HepG2 (cell line): ENCODE measurements at regions not wholly inside any gene's neighbourhood (a gene's known extent, or its start where the extent isn't known, plus 50 kb on each side); places are given as distances from the start of the nearest gene placed in this dataset.

ENCODE experiments used
- ATAC-seq: fragments of 200-7000 bp; cut with Tn5 transposase; 3 replicates; pipeline ENCODE4 v1.9.1; 2020; ENCODE audit warnings: mild to moderate bottlenecking, moderate library complexity
- BruUV-seq: library from RNA; stranded (reverse); fragments of 400-500 nt; replicated peaks from 2 replicates; lab custom pipeline; 2021; lab: Mats Ljungman, UMichigan
- CTCF ChIA-PET: fragments of 300-600 bp; formaldehyde crosslinking; extraction: SDS; loops from one replicate; lab custom pipeline; 2021; ENCODE audit warnings: low total read pairs, inconsistent platforms, low intra/inter-chr PET ratio; lab: Yijun Ruan, JAX
- POLR2A ChIA-PET: fragments of 350-600 bp; sonication (Branson Sonifier 250); formaldehyde crosslinking; loops from one replicate; lab custom pipeline; 2020; ENCODE audit warnings: antibody characterized with exemption, inconsistent platforms; lab: Yijun Ruan, JAX
- DNase-seq: peaks from one replicate; pipeline ENCODE4 v3.0.0-alpha.2; 2015; ENCODE audit warnings: low spot score
- FAIRE-seq: peaks from 3 replicates; lab custom pipeline; 2011; peaks lifted over from hg19 to GRCh38; lab: Jason Lieb, UNC
- H2AFZ ChIP-seq: one replicate; pipeline ENCODE4 v1.6.1; 2011; ENCODE audit warnings: low read length, inconsistent platforms
- H3K27ac ChIP-seq: fragments of 300-600 bp; 3 replicates; pipeline ENCODE4 v1.8.0; 2011; ENCODE audit warnings: mixed run types, mild to moderate bottlenecking, mixed read lengths, low read length, inconsistent platforms; ENCODE audit not compliant: insufficient read depth; ENCODE audit errors: extremely low read length
- H3K27me3 ChIP-seq, 2 experiments: fragments of 200-600 bp in 1 of 2; 2 replicates in 1 of 2; 3 replicates in 1 of 2; pipeline versions ENCODE4 v1.6.0 to v1.8.0; 2011; ENCODE audit warnings: low read length in 2 of 2, mild to moderate bottlenecking in 2 of 2, moderate library complexity in 2 of 2, inconsistent platforms in 1 of 2; ENCODE audit not compliant: insufficient read depth in 2 of 2, control insufficient read depth in 1 of 2
- H3K36me3 ChIP-seq, 2 experiments: fragments of 200-600 bp in 1 of 2; replicated peaks in 1 of 2; 2 replicates in 1 of 2; 3 replicates in 1 of 2; pipeline versions ENCODE4 v1.5.1 to v1.8.0; 2011; ENCODE audit warnings: low read length in 2 of 2, inconsistent platforms in 1 of 2; ENCODE audit not compliant: insufficient read depth in 2 of 2, control insufficient read depth in 1 of 2
- H3K4me1 ChIP-seq: 2 replicates; pipeline ENCODE4 v1.5.1; 2012; ENCODE audit warnings: low read length, inconsistent platforms; ENCODE audit not compliant: insufficient read depth
- H3K4me2 ChIP-seq: 2 replicates; pipeline ENCODE4 v1.6.0; 2011; ENCODE audit warnings: low read depth, low read length, inconsistent platforms
- H3K4me3 ChIP-seq, 3 experiments: fragments of 200-600 bp in 1 of 3; sonication (generic), shearing (Covaris generic) in 1 of 3; replicated peaks in 1 of 3; 2 replicates each; pipeline ENCODE4 v1.5.1; 2011 to 2016; ENCODE audit warnings: low read length in 3 of 3, inconsistent platforms in 2 of 3, low read depth in 2 of 3, mild to moderate bottlenecking in 2 of 3, control low read depth in 1 of 3, mixed read lengths in 1 of 3; ENCODE audit not compliant: insufficient read depth in 1 of 3
- H3K79me2 ChIP-seq: one replicate; pipeline ENCODE4 v1.6.1; 2011; ENCODE audit warnings: low read length, inconsistent platforms; ENCODE audit not compliant: insufficient read depth
- H3K9ac ChIP-seq: 2 replicates; pipeline ENCODE4 v1.6.0; 2011; ENCODE audit warnings: mild to moderate bottlenecking, low read depth, low read length, inconsistent platforms; ENCODE audit not compliant: insufficient read depth
- H3K9me3 ChIP-seq: 2 replicates; pipeline ENCODE4 v1.5.1; 2012; ENCODE audit warnings: mild to moderate bottlenecking, low read length
- H4K20me1 ChIP-seq: 2 replicates; pipeline ENCODE4 v1.6.0; 2011; ENCODE audit warnings: inconsistent platforms, mild to moderate bottlenecking, low read length, moderate library complexity; ENCODE audit not compliant: insufficient read depth
- ATAD3A ChIP-seq: sonication (generic); formaldehyde crosslinking; IDR thresholded peaks from 2 replicates; pipeline ENCODE4 v1.4.0; 2020; ENCODE audit warnings: missing genetic modification reagents
- LCORL ChIP-seq, 2 experiments: fragments of 450-650 bp in 1 of 2; sonication (generic) in 1 of 2; formaldehyde crosslinking in 1 of 2; IDR thresholded peaks; 2 replicates each; pipeline versions ENCODE4 v1.5.0 to v1.6.1; 2017 to 2020; ENCODE audit warnings: antibody characterized with exemption in 1 of 2, missing genetic modification reagents in 1 of 2
- MTF2 ChIP-seq: sonication (generic); formaldehyde crosslinking; IDR thresholded peaks from 2 replicates; pipeline ENCODE4 v1.5.0; 2020; ENCODE audit warnings: missing genetic modification reagents, borderline replicate concordance
- NPAS2 ChIP-seq: sonication (generic); formaldehyde crosslinking; IDR thresholded peaks from 2 replicates; pipeline ENCODE4 v1.8.0; 2022; ENCODE audit warnings: mild to moderate bottlenecking, missing genetic modification reagents, borderline replicate concordance
- SRSF1 ChIP-seq: fragments of 200-400 bp; formaldehyde crosslinking; optimal IDR thresholded peaks from 2 replicates; pipeline ENCODE3; 2017; ENCODE audit warnings: mild to moderate bottlenecking, low read depth, low read length, moderate library complexity
- YEATS2 ChIP-seq: sonication (generic); formaldehyde crosslinking; IDR thresholded peaks from 2 replicates; pipeline ENCODE4 v1.4.0; 2020; ENCODE audit warnings: missing genetic modification reagents, borderline replicate concordance
- ZBTB37 ChIP-seq: sonication (generic); formaldehyde crosslinking; IDR thresholded peaks from 2 replicates; pipeline ENCODE4 v1.4.0; 2020; ENCODE audit warnings: mild to moderate bottlenecking, missing genetic modification reagents
- ZNF17 ChIP-seq: sonication (generic); formaldehyde crosslinking; IDR thresholded peaks from 2 replicates; pipeline ENCODE4 v1.5.0; 2020; ENCODE audit warnings: mild to moderate bottlenecking, missing genetic modification reagents
- ZNF205 ChIP-seq: IDR thresholded peaks from 2 replicates; pipeline ENCODE4 v1.6.1; 2018; ENCODE audit warnings: missing biosample characterization, missing genetic modification reagents
- ZNF432 ChIP-seq: sonication (generic); formaldehyde crosslinking; IDR thresholded peaks from 2 replicates; pipeline ENCODE4 v1.5.0; 2020; ENCODE audit warnings: missing genetic modification reagents, mild to moderate bottlenecking, borderline replicate concordance
- ZNF724P ChIP-seq: sonication (generic); formaldehyde crosslinking; IDR thresholded peaks from 2 replicates; pipeline ENCODE4 v1.8.0; 2022; ENCODE audit warnings: missing genetic modification reagents, borderline replicate concordance
- WGBS: methylation state at CpG from one replicate; pipeline ENCODE4 v1.1.6; 2017; ENCODE audit warnings: low lambda C conversion rate; 5-methylcytosine and 5-hydroxymethylcytosine counted together
- in situ Hi-C: cut with HindIII; loops from 2 replicates; pipeline ENCODE4 v1.10.0; 2017; ENCODE audit warnings: low pct_unique_long_range_greater_than_20kb; ENCODE audit not compliant: extremely low pct_ligation_motif_present
- intact Hi-C: fragments of 100-400 bp; cut with micrococcal nuclease; formaldehyde crosslinking; loops from one replicate; pipeline ENCODE4 v1.10.0; 2022; ENCODE audit not compliant: unreplicated experiment
- TF ChIP-seq, protein P1 (sequence below): IDR thresholded peaks from 2 replicates; pipeline ENCODE4 v1.6.1; 2016; ENCODE audit warnings: mild to moderate bottlenecking
- TF ChIP-seq, protein P2 (sequence below): IDR thresholded peaks from 2 replicates; pipeline ENCODE4 v1.6.1; 2016; ENCODE audit warnings: missing compliant biosample characterization, missing genetic modification reagents, borderline replicate concordance

DNA sequence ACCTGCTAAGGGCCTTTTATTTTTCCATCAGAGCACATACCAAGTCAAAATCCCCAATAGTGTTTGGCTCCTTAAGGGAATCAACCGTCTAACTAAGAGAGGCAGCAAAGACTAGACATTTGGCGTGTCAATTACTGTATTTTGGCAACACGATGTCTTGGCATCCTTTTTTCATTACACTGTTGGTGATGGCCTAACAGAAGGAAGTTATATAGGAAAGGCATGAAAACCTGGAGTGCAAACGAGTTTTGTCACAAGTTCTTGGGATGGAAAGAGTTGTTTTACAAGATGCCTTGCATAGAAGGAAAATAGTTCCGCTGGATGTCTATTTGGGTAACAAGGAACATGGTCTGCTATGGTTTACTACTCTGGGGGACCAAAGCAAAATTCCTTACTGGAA, 119.2 kb upstream of the TTC29 start (continued):
- no peak for TF ChIP-seq ZBTB37

DNA sequence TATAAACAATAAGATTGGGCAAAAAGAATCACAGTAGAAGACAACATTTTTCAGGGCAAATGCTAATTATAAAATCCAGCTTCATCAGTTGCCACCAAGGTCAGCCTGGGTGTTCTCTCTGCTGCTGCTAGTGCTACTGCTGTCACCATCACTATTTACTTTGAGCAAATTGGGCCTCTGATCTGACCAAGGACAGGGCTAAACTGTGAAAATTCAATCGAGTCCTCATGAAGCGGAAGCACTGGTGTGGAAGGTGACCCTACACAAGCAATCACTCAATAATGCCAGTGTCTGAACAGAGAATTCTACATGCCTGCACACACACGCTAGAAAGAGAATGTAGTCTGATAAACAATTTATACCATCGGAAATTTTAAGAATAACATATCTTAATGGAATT, 122.9 kb upstream of the TTC29 start:
- Histone ChIP-seq H3K27me3 (no peaks in the 10 kb centered on the region), H3K79me2 (no peaks in the 10 kb centered on the region), H3K9ac (no peak overlapping the region), H3K4me1 (no peaks in the 10 kb centered on the region), H3K9me3 (peaks cover 15% of the 10 kb centered on the region), H2AFZ (no peak overlapping the region), H3K4me2 (no peak overlapping the region), H3K4me3 (no peak overlapping the region), H4K20me1 (no peaks in the 10 kb centered on the region), H3K27ac (no peak overlapping the region), H3K36me3 (no peaks in the 10 kb centered on the region)
- TF ChIP-seq, protein P1, sequence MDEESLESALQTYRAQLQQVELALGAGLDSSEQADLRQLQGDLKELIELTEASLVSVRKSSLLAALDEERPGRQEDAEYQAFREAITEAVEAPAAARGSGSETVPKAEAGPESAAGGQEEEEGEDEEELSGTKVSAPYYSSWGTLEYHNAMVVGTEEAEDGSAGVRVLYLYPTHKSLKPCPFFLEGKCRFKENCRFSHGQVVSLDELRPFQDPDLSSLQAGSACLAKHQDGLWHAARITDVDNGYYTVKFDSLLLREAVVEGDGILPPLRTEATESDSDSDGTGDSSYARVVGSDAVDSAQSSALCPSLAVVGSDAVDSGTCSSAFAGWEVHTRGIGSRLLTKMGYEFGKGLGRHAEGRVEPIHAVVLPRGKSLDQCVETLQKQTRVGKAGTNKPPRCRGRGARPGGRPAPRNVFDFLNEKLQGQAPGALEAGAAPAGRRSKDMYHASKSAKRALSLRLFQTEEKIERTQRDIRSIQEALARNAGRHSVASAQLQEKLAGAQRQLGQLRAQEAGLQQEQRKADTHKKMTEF (CRISPR knock-in tag) = no peak
- TF ChIP-seq ZNF205 (CRISPR knock-in tag) = no peak
- TF ChIP-seq ZNF724P (CRISPR knock-in tag) = no peak
- no peak for TF ChIP-seq YEATS2 (CRISPR knock-in tag)
- no peak for TF ChIP-seq SRSF1
- no peak for TF ChIP-seq LCORL (IDR thresholded peaks at IDR 0.05)
- TF ChIP-seq LCORL (CRISPR knock-in tag; IDR thresholded peaks at IDR 0.05) = no peak
- no peak for TF ChIP-seq ATAD3A (CRISPR knock-in tag)
- TF ChIP-seq MTF2 = no peak
- TF ChIP-seq ZNF432 (CRISPR knock-in tag) = no peak
- TF ChIP-seq, protein P2, sequence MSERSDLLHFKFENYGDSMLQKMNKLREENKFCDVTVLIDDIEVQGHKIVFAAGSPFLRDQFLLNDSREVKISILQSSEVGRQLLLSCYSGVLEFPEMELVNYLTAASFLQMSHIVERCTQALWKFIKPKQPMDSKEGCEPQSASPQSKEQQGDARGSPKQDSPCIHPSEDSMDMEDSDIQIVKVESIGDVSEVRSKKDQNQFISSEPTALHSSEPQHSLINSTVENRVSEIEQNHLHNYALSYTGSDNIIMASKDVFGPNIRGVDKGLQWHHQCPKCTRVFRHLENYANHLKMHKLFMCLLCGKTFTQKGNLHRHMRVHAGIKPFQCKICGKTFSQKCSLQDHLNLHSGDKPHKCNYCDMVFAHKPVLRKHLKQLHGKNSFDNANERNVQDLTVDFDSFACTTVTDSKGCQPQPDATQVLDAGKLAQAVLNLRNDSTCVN (CRISPR knock-in tag) = no peak
- TF ChIP-seq ZNF17 (CRISPR knock-in tag) = no peak
- no peak for TF ChIP-seq NPAS2 (CRISPR knock-in tag)
- in situ Hi-C loops (no loop called here), intact Hi-C loops (no loop called here)
- no TSS peak for BruUV-seq
- FAIRE-seq (no peak), DNase-seq (no peak), ATAC-seq (no peak)
- 15% methylated on average over 4 of the region's 4 CpGs for WGBS
- CTCF ChIA-PET = no interaction called here
- POLR2A ChIA-PET = interaction anchor here (0.7 kb wide), 1 partner anchor 1503 kb away, joined by 5 read pairs; no protein-coding TSS in a partner anchor
